Endothelial cell of umbilical vein (primary cell): ENCODE measurements at regions not wholly inside any gene's neighbourhood (a gene's known extent, or its start where the extent isn't known, plus 50 kb on each side); places are given as distances from the start of the nearest gene placed in this dataset.

Experiments
- BruUV-seq: library from RNA; stranded (reverse); fragments of 400-500 nt; replicated peaks from 2 replicates; lab custom pipeline; 2021; lab: Mats Ljungman, UMichigan
- CTCF ChIA-PET: fragments of 300-600, 350-600 bp; sonication (Branson Sonifier 250); formaldehyde crosslinking; loops from one replicate; lab custom pipeline; 2021; ENCODE audit warnings: antibody characterized with exemption, inconsistent platforms; lab: Charles Lee
- POLR2A ChIA-PET: fragments of 300-600, 350-600 bp; sonication (Branson Sonifier 250); formaldehyde crosslinking; loops from one replicate; lab custom pipeline; 2021; ENCODE audit warnings: antibody characterized with exemption, inconsistent platforms; lab: Charles Lee
- DNase-seq: peaks from one replicate; pipeline ENCODE4 v3.0.0-alpha.2; 2011; ENCODE audit warnings: low read depth, low spot score
- FAIRE-seq: peaks from 2 replicates; lab custom pipeline; 2011; peaks lifted over from hg19 to GRCh38; lab: Jason Lieb, UNC
- H2AFZ ChIP-seq: 2 replicates; pipeline ENCODE4 v1.6.0; 2012; ENCODE audit warnings: low read depth, low read length, control low read depth, inconsistent platforms
- H3K27ac ChIP-seq: 2 replicates; pipeline ENCODE4 v1.5.1; 2011; ENCODE audit warnings: low read depth, mild to moderate bottlenecking, control low read depth, low read length, moderate library complexity; ENCODE audit not compliant: insufficient read depth
- H3K27me3 ChIP-seq, 2 experiments: 2 replicates each; pipeline versions ENCODE4 v1.6.0 to v1.6.1; 2011; ENCODE audit warnings: low read length in 2 of 2, mixed read lengths in 1 of 2; ENCODE audit not compliant: control insufficient read depth in 2 of 2, insufficient read depth in 2 of 2
- H3K36me3 ChIP-seq, 2 experiments: 2 replicates in 1 of 2; 3 replicates in 1 of 2; pipeline ENCODE4 v1.5.1; 2011; ENCODE audit warnings: low read length in 2 of 2, mild to moderate bottlenecking in 1 of 2, moderate library complexity in 1 of 2; ENCODE audit not compliant: control insufficient read depth in 2 of 2, insufficient read depth in 2 of 2; ENCODE audit errors: extremely low read depth in 1 of 2
- H3K4me1 ChIP-seq: 3 replicates; pipeline ENCODE4 v1.5.1; 2011; ENCODE audit warnings: mild to moderate bottlenecking, low read length; ENCODE audit not compliant: control insufficient read depth, insufficient read depth; ENCODE audit errors: extremely low read depth
- H3K4me2 ChIP-seq: 2 replicates; pipeline ENCODE4 v1.6.1; 2011; ENCODE audit warnings: low read length, control low read depth, mixed read lengths; ENCODE audit not compliant: insufficient read depth
- H3K4me3 ChIP-seq, 3 experiments: fragments of 200-600 bp in 1 of 3; sonication (generic), shearing (Covaris generic) in 1 of 3; replicated peaks in 1 of 3; 2 replicates each; pipeline ENCODE4 v1.5.1; 2011 to 2016; ENCODE audit warnings: control low read depth in 3 of 3, low read length in 3 of 3, mild to moderate bottlenecking in 2 of 3, inconsistent platforms in 1 of 3, low read depth in 1 of 3, moderate library complexity in 1 of 3; ENCODE audit not compliant: insufficient read depth in 1 of 3
- H3K79me2 ChIP-seq: 2 replicates; pipeline ENCODE4 v1.6.0; 2012; ENCODE audit warnings: low read length, inconsistent platforms; ENCODE audit not compliant: control insufficient read depth, insufficient read depth
- H3K9ac ChIP-seq: replicated peaks from 2 replicates; pipeline ENCODE3; 2011; ENCODE audit warnings: low read length, control low read depth; ENCODE audit not compliant: insufficient read depth; ENCODE audit errors: extremely low read depth
- H3K9me1 ChIP-seq: replicated peaks from 3 replicates; pipeline ENCODE4 v1.6.0; 2011; ENCODE audit warnings: mild to moderate bottlenecking, low read length; ENCODE audit not compliant: control insufficient read depth, insufficient read depth; ENCODE audit errors: extremely low read depth
- H3K9me3 ChIP-seq: replicated peaks from 2 replicates; pipeline ENCODE4 v1.5.1; 2012; ENCODE audit warnings: low read length, inconsistent platforms; ENCODE audit not compliant: control insufficient read depth, insufficient read depth
- H4K20me1 ChIP-seq: replicated peaks from 2 replicates; pipeline ENCODE3; 2011; ENCODE audit warnings: mild to moderate bottlenecking, low read length; ENCODE audit not compliant: control insufficient read depth, insufficient read depth; ENCODE audit errors: extremely low read depth
- EZH2 ChIP-seq: IDR thresholded peaks from 2 replicates; pipeline ENCODE4 v1.6.1; 2012; ENCODE audit warnings: borderline replicate concordance, low read depth, mild to moderate bottlenecking, moderate library complexity, low read length, inconsistent platforms; ENCODE audit not compliant: severe bottlenecking
- FOS ChIP-seq: IDR thresholded peaks from 2 replicates; pipeline ENCODE4 v1.6.1; 2011; ENCODE audit warnings: mild to moderate bottlenecking, low read length, moderate library complexity, borderline replicate concordance; ENCODE audit not compliant: insufficient read depth
- GATA2 ChIP-seq: IDR thresholded peaks from 2 replicates; pipeline ENCODE4 v1.7.0; 2011; ENCODE audit warnings: low read depth, mild to moderate bottlenecking, moderate library complexity, mixed read lengths, low read length; ENCODE audit not compliant: insufficient read length, insufficient read depth
- JUN ChIP-seq: IDR thresholded peaks from 2 replicates; pipeline ENCODE4 v1.6.1; 2011; ENCODE audit warnings: borderline replicate concordance, low read depth; ENCODE audit not compliant: insufficient read length, insufficient read depth
- MAX ChIP-seq: IDR thresholded peaks from 2 replicates; pipeline ENCODE4 v1.6.1; 2011; ENCODE audit not compliant: insufficient read depth, insufficient read length
- MYC ChIP-seq: IDR thresholded peaks from one replicate; pipeline ENCODE4 v1.6.1; 2011; ENCODE audit warnings: mild to moderate bottlenecking, low read depth, low read length
- POLR2A ChIP-seq: IDR thresholded peaks from 2 replicates; pipeline ENCODE4 v1.6.1; 2012; ENCODE audit warnings: low read depth, mild to moderate bottlenecking, control low read depth, low read length
- POLR2AphosphoS5 ChIP-seq: IDR thresholded peaks from 2 replicates; pipeline ENCODE4 v1.6.1; 2012; ENCODE audit warnings: low read depth, mild to moderate bottlenecking, control low read depth, low read length, moderate library complexity; ENCODE audit not compliant: insufficient read depth
- dilution Hi-C: fragments of 300-500 bp; cut with MboI; formaldehyde crosslinking; loops from one replicate; pipeline ENCODE4 v1.15.0; 2019; ENCODE audit warnings: low sequenced_read_pairs; ENCODE audit not compliant: extremely low pct_ligation_motif_present
- intact Hi-C: fragments of 100-400 bp; cut with micrococcal nuclease; formaldehyde crosslinking; loops from one replicate; pipeline ENCODE4 v1.10.0; 2022
- TF ChIP-seq, protein P1 (sequence below), 2 donors: IDR thresholded peaks; 1 replicate in 1 of 2; 2 replicates in 1 of 2; pipeline ENCODE4 v1.5.1; 2011; ENCODE audit warnings: low read length in 2 of 2, mild to moderate bottlenecking in 2 of 2, moderate library complexity in 2 of 2, control low read depth in 1 of 2, inconsistent platforms in 1 of 2, low read depth in 1 of 2; ENCODE audit not compliant: insufficient read depth in 1 of 2; ENCODE audit errors: extremely low read depth in 1 of 2

DNA sequence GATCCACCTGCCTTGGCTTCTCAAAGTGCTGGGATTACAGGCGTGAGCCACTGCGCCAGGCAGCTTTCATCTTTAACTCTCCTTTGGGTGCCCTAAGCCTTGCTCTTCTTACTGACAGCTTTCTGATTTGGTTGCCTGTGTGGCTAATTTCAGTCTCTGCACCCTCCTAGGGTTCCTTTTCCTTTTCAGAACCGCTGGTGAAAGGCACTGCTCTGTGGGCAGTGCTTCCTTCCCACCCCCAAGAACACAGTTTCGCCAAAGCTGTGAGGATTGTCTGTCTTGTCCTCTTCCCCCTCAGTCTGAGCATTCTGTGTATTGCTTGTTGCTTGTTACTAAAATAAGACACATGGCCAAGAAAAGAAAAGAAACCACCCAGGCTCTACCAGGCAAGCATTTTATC is 101.4 kb upstream of the FRMPD3 start:
- Histone ChIP-seq H3K4me3 (no peak overlapping the region), H3K79me2 (no peaks in the 10 kb centered on the region), H3K4me1 (no peaks in the 10 kb centered on the region), H3K36me3 (no peaks in the 10 kb centered on the region), H3K9ac (no peak overlapping the region), H3K9me1 (no peaks in the 10 kb centered on the region), H2AFZ (no peak overlapping the region), H3K9me3 (no peaks in the 10 kb centered on the region), H3K4me2 (no peak overlapping the region), H4K20me1 (no peaks in the 10 kb centered on the region), H3K27me3 (no peaks in the 10 kb centered on the region), H3K27ac (no peak overlapping the region)
- BruUV-seq: no TSS peak
- intact Hi-C loops: no loop called here
- TF ChIP-seq, protein P1, sequence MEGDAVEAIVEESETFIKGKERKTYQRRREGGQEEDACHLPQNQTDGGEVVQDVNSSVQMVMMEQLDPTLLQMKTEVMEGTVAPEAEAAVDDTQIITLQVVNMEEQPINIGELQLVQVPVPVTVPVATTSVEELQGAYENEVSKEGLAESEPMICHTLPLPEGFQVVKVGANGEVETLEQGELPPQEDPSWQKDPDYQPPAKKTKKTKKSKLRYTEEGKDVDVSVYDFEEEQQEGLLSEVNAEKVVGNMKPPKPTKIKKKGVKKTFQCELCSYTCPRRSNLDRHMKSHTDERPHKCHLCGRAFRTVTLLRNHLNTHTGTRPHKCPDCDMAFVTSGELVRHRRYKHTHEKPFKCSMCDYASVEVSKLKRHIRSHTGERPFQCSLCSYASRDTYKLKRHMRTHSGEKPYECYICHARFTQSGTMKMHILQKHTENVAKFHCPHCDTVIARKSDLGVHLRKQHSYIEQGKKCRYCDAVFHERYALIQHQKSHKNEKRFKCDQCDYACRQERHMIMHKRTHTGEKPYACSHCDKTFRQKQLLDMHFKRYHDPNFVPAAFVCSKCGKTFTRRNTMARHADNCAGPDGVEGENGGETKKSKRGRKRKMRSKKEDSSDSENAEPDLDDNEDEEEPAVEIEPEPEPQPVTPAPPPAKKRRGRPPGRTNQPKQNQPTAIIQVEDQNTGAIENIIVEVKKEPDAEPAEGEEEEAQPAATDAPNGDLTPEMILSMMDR (IDR thresholded peaks at IDR 0.05; ENCODE audit: extremely low read depth in 1 of 2, insufficient read depth in 1 of 2, low read depth in 1 of 2, low read length in 2 of 2): no peak
- TF ChIP-seq EZH2: no peak
- TF ChIP-seq MAX: no peak
- no peak for TF ChIP-seq MYC
- TF ChIP-seq JUN: no peak
- TF ChIP-seq POLR2AphosphoS5: no peak
- no peak for TF ChIP-seq FOS
- TF ChIP-seq POLR2A: no peak
- no peak for TF ChIP-seq GATA2
- dilution Hi-C loops: no loop called here
- ChIA-PET POLR2A (no interaction called here), CTCF (no interaction called here)
- no peak for FAIRE-seq
- DNase-seq: no peak
